Fibroblast of lung (primary cell): ENCODE measurements at regions not wholly inside any gene's neighbourhood (a gene's known extent, or its start where the extent isn't known, plus 50 kb on each side); places are given as distances from the start of the nearest gene placed in this dataset.
A peak's percentile ranks its signal among the peaks of the same experiment; 100 is the strongest.

ENCODE experiments used
- DNase-seq, 2 donors: peaks; one replicate each; pipeline versions ENCODE4 v3.0.0 to v3.0.0-alpha.2; 2010; ENCODE audit warnings: low read depth in 2 of 2
- H2AFZ ChIP-seq: 2 replicates; pipeline ENCODE4 v1.5.1; 2012; ENCODE audit warnings: low read length, control low read depth, inconsistent platforms
- H3K27ac ChIP-seq: 2 replicates; pipeline ENCODE4 v1.5.1; 2011; ENCODE audit warnings: low read length, control low read depth; ENCODE audit not compliant: insufficient read depth
- H3K27me3 ChIP-seq: 2 replicates; pipeline ENCODE4 v1.5.1; 2011; ENCODE audit warnings: mild to moderate bottlenecking, low read length; ENCODE audit not compliant: control insufficient read depth, insufficient read depth
- H3K36me3 ChIP-seq: 2 replicates; pipeline ENCODE4 v1.5.1; 2011; ENCODE audit warnings: low read length; ENCODE audit not compliant: control insufficient read depth, insufficient read depth
- H3K4me1 ChIP-seq: 2 replicates; pipeline ENCODE4 v1.5.1; 2011; ENCODE audit warnings: low read length; ENCODE audit not compliant: control insufficient read depth, insufficient read depth; ENCODE audit errors: extremely low read depth
- H3K4me2 ChIP-seq: 2 replicates; pipeline ENCODE4 v1.5.1; 2011; ENCODE audit warnings: low read length, control low read depth; ENCODE audit not compliant: insufficient read depth; ENCODE audit errors: extremely low read depth
- H3K4me3 ChIP-seq, 4 experiments: fragments of 200-600 bp in 1 of 4; sonication (generic) in 1 of 4; replicated peaks in 1 of 4; 2 replicates each; pipeline ENCODE4 v1.5.1; 2011 to 2016; ENCODE audit warnings: low read length in 4 of 4, low read depth in 3 of 4, mild to moderate bottlenecking in 3 of 4, control low read depth in 2 of 4, inconsistent platforms in 1 of 4, mixed read lengths in 1 of 4; ENCODE audit not compliant: insufficient read depth in 1 of 4; ENCODE audit errors: control extremely low read depth in 1 of 4
- H3K79me2 ChIP-seq: 2 replicates; pipeline ENCODE4 v1.5.1; 2012; ENCODE audit warnings: mild to moderate bottlenecking, low read length, inconsistent platforms; ENCODE audit not compliant: control insufficient read depth, insufficient read depth
- H3K9ac ChIP-seq: 2 replicates; pipeline ENCODE4 v1.5.1; 2011; ENCODE audit warnings: mild to moderate bottlenecking, low read length, control low read depth; ENCODE audit not compliant: insufficient read depth
- H3K9me3 ChIP-seq: 2 replicates; pipeline ENCODE4 v1.5.1; 2012; ENCODE audit warnings: low read depth, low read length; ENCODE audit not compliant: control insufficient read depth, insufficient read depth
- H4K20me1 ChIP-seq: 2 replicates; pipeline ENCODE4 v1.5.1; 2011; ENCODE audit warnings: low read length; ENCODE audit not compliant: control insufficient read depth, insufficient read depth; ENCODE audit errors: extremely low read depth
- EZH2 ChIP-seq: IDR thresholded peaks from 2 replicates; pipeline ENCODE4 v1.5.1; 2012; ENCODE audit warnings: low read length, control low read depth, mild to moderate bottlenecking; ENCODE audit errors: missing control alignments
- TF ChIP-seq, protein P1 (sequence below), 2 donors: IDR thresholded peaks in 1 of 2; conservative IDR thresholded peaks in 1 of 2; 1 replicate in 1 of 2; 2 replicates in 1 of 2; pipeline ENCODE4 v1.5.1; 2011 to 2012; ENCODE audit warnings: low read length in 2 of 2, control low read depth in 1 of 2, inconsistent platforms in 1 of 2, low read depth in 1 of 2, mild to moderate bottlenecking in 1 of 2

DNA sequence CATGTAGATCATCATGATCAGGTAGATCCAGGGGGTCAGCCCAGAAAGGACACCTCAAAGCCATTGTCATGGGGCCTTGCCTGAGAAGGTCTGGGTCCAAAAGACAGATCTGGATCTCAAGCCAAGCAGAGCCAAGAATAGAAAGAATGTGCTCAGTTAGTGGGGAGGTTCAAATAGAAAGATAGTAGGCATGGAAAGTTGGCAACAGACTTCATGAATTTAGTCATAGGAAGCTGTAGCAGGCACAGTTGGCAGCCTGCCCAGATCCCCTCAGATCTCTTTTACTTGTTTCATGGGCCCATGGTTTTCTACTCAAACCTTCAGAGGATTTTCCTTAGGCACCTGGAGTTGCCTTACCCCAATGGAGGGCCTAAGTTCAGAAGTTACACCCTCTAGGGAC is 767.0 kb downstream of the SLC4A3 start:
- H3K9ac ChIP-seq = no peak overlapping the region
- H3K36me3 ChIP-seq = no peaks in the 10 kb centered on the region
- no peak for TF ChIP-seq EZH2
- TF ChIP-seq, protein P1, sequence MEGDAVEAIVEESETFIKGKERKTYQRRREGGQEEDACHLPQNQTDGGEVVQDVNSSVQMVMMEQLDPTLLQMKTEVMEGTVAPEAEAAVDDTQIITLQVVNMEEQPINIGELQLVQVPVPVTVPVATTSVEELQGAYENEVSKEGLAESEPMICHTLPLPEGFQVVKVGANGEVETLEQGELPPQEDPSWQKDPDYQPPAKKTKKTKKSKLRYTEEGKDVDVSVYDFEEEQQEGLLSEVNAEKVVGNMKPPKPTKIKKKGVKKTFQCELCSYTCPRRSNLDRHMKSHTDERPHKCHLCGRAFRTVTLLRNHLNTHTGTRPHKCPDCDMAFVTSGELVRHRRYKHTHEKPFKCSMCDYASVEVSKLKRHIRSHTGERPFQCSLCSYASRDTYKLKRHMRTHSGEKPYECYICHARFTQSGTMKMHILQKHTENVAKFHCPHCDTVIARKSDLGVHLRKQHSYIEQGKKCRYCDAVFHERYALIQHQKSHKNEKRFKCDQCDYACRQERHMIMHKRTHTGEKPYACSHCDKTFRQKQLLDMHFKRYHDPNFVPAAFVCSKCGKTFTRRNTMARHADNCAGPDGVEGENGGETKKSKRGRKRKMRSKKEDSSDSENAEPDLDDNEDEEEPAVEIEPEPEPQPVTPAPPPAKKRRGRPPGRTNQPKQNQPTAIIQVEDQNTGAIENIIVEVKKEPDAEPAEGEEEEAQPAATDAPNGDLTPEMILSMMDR (conservative IDR thresholded peaks at IDR 0.05 in 1 of 2, IDR thresholded peaks at IDR 0.05 in 1 of 2; ENCODE audit: low read depth in 1 of 2, low read length in 2 of 2) = no peak
- no peak overlapping the region for H3K4me2 ChIP-seq
- no peak overlapping the region for H2AFZ ChIP-seq
- peak; percentile 61 to 70 for DNase-seq
- no peaks in the 10 kb centered on the region for H3K4me1 ChIP-seq
- no peak overlapping the region for H3K27ac ChIP-seq
- no peaks in the 10 kb centered on the region for H3K79me2 ChIP-seq
- H3K27me3 ChIP-seq = no peaks in the 10 kb centered on the region
- no peaks in the 10 kb centered on the region for H4K20me1 ChIP-seq
- H3K9me3 ChIP-seq = no peaks in the 10 kb centered on the region
- no peak overlapping the region for H3K4me3 ChIP-seq

DNA sequence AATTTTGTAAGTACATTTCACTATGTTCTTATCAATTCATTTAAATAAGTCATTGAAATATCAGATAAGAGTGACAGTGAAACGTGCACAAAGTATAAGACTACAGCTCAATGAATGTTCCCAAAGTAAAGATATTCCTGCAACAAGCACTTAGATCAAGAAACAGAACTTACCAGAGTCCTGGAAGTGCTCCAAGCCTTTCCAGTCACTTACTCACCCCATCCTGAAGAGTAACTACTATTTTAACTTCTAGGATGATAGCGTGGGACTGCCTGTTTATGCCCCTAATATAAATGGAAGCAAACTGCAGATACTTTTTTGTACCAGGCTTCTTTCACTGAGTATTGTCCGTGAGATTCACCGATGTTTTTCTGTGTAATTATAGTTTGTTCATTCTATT is 768.9 kb downstream of the SLC4A3 start:
- Histone ChIP-seq H3K4me1 (no peaks in the 10 kb centered on the region), H3K36me3 (no peaks in the 10 kb centered on the region), H2AFZ (no peak overlapping the region), H4K20me1 (no peaks in the 10 kb centered on the region), H3K27me3 (no peaks in the 10 kb centered on the region), H3K4me2 (no peak overlapping the region), H3K27ac (no peak overlapping the region), H3K79me2 (no peaks in the 10 kb centered on the region), H3K9ac (no peak overlapping the region), H3K9me3 (no peaks in the 10 kb centered on the region), H3K4me3 (no peak overlapping the region)
- TF ChIP-seq EZH2 = no peak
- TF ChIP-seq, protein P1 (conservative IDR thresholded peaks at IDR 0.05 in 1 of 2, IDR thresholded peaks at IDR 0.05 in 1 of 2; ENCODE audit: low read depth in 1 of 2, low read length in 2 of 2) = no peak
- peak; percentile 80 to 86 for DNase-seq

DNA sequence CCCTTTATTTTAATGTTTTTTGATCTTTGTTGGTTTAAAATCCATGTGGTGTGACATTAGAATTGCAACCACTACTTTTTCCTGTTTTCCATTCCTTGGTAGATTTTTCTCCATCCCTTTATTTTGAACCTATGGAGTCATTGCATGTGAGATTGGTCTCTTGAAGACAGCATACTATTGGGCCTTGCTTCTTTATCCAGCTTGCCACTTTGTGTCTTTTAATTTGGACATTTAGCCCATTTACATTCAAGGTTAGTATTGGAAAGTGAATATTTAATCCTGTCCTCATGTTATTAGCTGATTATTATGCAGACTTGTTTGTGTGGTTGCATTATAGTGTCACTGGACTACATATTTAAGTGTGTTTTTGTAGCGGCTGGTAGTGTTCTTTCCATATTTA is 782.9 kb downstream of the SLC4A3 start:
- Histone ChIP-seq H3K4me2 (no peak overlapping the region), H3K27me3 (no peaks in the 10 kb centered on the region), H3K36me3 (no peaks in the 10 kb centered on the region), H3K79me2 (no peaks in the 10 kb centered on the region), H2AFZ (no peak overlapping the region), H4K20me1 (no peaks in the 10 kb centered on the region), H3K9ac (no peak overlapping the region), H3K27ac (no peak overlapping the region), H3K4me3 (no peak overlapping the region), H3K9me3 (no peaks in the 10 kb centered on the region), H3K4me1 (no peaks in the 10 kb centered on the region)
- no peak for TF ChIP-seq EZH2
- TF ChIP-seq, protein P1 (conservative IDR thresholded peaks at IDR 0.05 in 1 of 2, IDR thresholded peaks at IDR 0.05 in 1 of 2; ENCODE audit: low read depth in 1 of 2, low read length in 2 of 2) = no peak
- DNase-seq = no peak
